GM21423 (cell line): ENCODE measurements at regions not wholly inside any gene's neighbourhood (a gene's known extent, or its start where the extent isn't known, plus 50 kb on each side); places are given as distances from the start of the nearest gene placed in this dataset.

ENCODE experiments used
- ATAC-seq: cut with Tn5 transposase; IDR thresholded peaks from one replicate; pipeline ENCODE4 v1.9.1; 2021; ENCODE audit warnings: mild to moderate bottlenecking, moderate library complexity; ENCODE audit not compliant: unreplicated experiment

GRCh38 chr16:55257966-55258613 is 65.9 kb upstream of the IRX6 start:
- peak; percentile 80 for ATAC-seq

GRCh38 chr16:55261301-55261700 is 62.7 kb upstream of the IRX6 start:
- no peak for ATAC-seq

- no peak for ATAC-seq
Observed at GRCh38 chr16:55263271-55264250, 60.4 kb upstream of the IRX6 start.

- no peak for ATAC-seq
Observed at GRCh38 chr16:55264949-55265348, 59.1 kb upstream of the IRX6 start.

GRCh38 chr16:55265926-55266325 is 58.1 kb upstream of the IRX6 start:
- ATAC-seq: no peak

- ATAC-seq: no peak
Observed at GRCh38 chr16:55271945-55272513, 52.0 kb upstream of the IRX6 start.

GRCh38 chr16:55272744-55273143 is 51.3 kb upstream of the IRX6 start:
- ATAC-seq: no peak

GRCh38 chr16:55273356-55273755 is 50.6 kb upstream of the IRX6 start:
- no peak for ATAC-seq

GRCh38 chr16:55273959-55274358 is 50.0 kb upstream of the IRX6 start:
- no peak for ATAC-seq
